ENCODE measurements at regions not wholly inside any gene's neighbourhood (a gene's known extent, or its start where the extent isn't known, plus 50 kb on each side); places are given as distances from the start of the nearest gene placed in this dataset.

GRCh38 chr13:87078947-87079795 lies 592.0 kb upstream of the SLITRK5 start:
- TF ChIP-seq, protein P1, sequence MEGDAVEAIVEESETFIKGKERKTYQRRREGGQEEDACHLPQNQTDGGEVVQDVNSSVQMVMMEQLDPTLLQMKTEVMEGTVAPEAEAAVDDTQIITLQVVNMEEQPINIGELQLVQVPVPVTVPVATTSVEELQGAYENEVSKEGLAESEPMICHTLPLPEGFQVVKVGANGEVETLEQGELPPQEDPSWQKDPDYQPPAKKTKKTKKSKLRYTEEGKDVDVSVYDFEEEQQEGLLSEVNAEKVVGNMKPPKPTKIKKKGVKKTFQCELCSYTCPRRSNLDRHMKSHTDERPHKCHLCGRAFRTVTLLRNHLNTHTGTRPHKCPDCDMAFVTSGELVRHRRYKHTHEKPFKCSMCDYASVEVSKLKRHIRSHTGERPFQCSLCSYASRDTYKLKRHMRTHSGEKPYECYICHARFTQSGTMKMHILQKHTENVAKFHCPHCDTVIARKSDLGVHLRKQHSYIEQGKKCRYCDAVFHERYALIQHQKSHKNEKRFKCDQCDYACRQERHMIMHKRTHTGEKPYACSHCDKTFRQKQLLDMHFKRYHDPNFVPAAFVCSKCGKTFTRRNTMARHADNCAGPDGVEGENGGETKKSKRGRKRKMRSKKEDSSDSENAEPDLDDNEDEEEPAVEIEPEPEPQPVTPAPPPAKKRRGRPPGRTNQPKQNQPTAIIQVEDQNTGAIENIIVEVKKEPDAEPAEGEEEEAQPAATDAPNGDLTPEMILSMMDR (IDR thresholded peaks at IDR 0.05; ENCODE audit: control extremely low read depth, extremely low read depth, low read depth, missing control alignments): no peak
- POLR2A ChIA-PET: no interaction called here
- CTCF ChIA-PET: interaction anchor here (1.1 kb wide), 1 partner anchor 13 kb away, joined by 3 read pairs; no protein-coding TSS in a partner anchor
- no peak for DNase-seq (ENCODE audit: extremely low spot score)

GRCh38 chr13:87080100-87080779 lies 590.9 kb upstream of the SLITRK5 start:
- DNase-seq (ENCODE audit: extremely low spot score): no peak
- POLR2A ChIA-PET: no interaction called here
- TF ChIP-seq, protein P1 (IDR thresholded peaks at IDR 0.05; ENCODE audit: control extremely low read depth, extremely low read depth, low read depth, missing control alignments): no peak
- CTCF ChIA-PET: no interaction called here

DNA sequence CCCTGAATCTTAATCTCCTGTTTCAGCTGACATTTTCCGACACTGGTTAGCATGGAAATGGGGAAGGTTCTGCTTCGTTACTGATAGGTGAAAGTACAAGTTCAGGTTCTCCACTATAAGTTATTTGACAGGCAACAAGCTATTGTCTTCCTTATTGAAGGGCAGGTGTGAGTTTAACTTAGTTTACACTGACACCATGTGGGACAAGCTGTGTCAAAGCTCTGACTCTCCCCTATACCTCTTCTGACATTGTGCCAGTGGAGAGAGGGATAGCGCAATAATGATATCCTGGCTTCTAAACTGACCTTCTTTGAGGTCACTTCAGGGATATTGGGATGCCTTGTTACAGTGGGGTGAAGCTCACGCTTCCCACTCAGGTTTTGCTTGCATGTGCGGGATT lies 587.0 kb upstream of the SLITRK5 start:
- no peak for DNase-seq (ENCODE audit: extremely low spot score)
- POLR2A ChIA-PET: no interaction called here
- TF ChIP-seq, protein P1 (IDR thresholded peaks at IDR 0.05; ENCODE audit: control extremely low read depth, extremely low read depth, low read depth, missing control alignments): no peak
- CTCF ChIA-PET: no interaction called here

DNA sequence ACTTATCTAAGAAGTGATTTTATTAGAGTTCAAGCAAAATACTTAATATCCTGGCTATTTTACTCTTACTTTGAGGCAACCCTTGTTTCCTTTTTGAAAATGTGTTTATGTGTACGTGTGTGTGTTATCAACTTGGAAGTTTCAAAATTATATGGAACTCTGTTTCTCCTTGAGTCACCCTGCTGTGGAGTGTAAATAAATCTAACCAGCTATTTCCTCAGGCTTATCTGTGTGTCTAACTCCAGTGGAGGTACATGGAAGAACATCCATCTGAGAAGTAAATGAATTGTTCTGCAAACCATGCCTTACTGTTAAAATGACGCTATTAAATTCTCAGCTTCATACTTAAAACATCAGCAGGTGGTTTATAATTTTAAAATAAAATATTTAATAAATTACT lies 583.4 kb upstream of the SLITRK5 start:
- TF ChIP-seq, protein P1 (IDR thresholded peaks at IDR 0.05; ENCODE audit: control extremely low read depth, extremely low read depth, low read depth, missing control alignments): no peak
- ChIA-PET POLR2A (no interaction called here), CTCF (no interaction called here)
- DNase-seq (ENCODE audit: extremely low spot score): no peak

DNA sequence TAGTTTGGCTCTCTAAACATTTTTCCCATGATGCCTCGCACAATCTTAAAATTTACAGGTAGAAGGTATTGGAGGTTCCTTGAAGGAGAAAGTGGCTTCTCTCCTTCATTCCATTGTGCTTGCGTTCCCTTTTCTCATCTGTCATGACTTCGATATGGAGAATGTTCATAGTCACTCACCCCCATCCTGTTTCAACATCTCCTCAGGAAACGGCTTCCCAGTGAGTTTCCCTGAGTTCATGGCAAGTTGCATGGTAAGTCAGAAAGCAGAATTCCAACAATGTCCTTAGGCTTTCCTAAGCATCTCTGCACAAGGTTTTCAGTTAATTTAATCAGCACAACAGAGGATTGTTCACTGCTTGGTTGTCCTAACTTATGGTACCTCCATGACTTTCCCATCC lies 581.8 kb upstream of the SLITRK5 start:
- ChIA-PET CTCF (no interaction called here), POLR2A (no interaction called here)
- no peak for DNase-seq (ENCODE audit: extremely low spot score)
- TF ChIP-seq, protein P1 (IDR thresholded peaks at IDR 0.05; ENCODE audit: control extremely low read depth, extremely low read depth, low read depth, missing control alignments): no peak

GRCh38 chr13:87093399-87093798 lies 577.8 kb upstream of the SLITRK5 start:
- TF ChIP-seq, protein P1 (IDR thresholded peaks at IDR 0.05; ENCODE audit: control extremely low read depth, extremely low read depth, low read depth, missing control alignments): no peak
- CTCF ChIA-PET: interaction anchor here (1.5 kb wide), 1 partner anchor 24 kb away, joined by 3 read pairs; no protein-coding TSS in a partner anchor
- POLR2A ChIA-PET: no interaction called here
- DNase-seq (ENCODE audit: extremely low spot score): no peak
